ENCODE measurements at regions not wholly inside any gene's neighbourhood (a gene's known extent, or its start where the extent isn't known, plus 50 kb on each side); places are given as distances from the start of the nearest gene placed in this dataset.

- peak overlapping the region; percentile 82 for H2AFZ ChIP-seq (ENCODE audit: insufficient read depth, low read depth, low read length, poor library complexity, severe bottlenecking)
- H3K27ac ChIP-seq (ENCODE audit: low read depth in 1 of 2, low read length in 2 of 2) = peak overlapping the region; percentile 29 to 80
Measured at GRCh38 chr14:101004954-101005353, 101.4 kb upstream of the RTL1 start.

GRCh38 chr14:101005447-101005846 lies 101.9 kb upstream of the RTL1 start:
- Histone ChIP-seq H3K4me1 (ENCODE audit: control insufficient read depth in 1 of 2, insufficient read depth in 2 of 2, low read length in 2 of 2) (peaks cover 26 to 31% of the 10 kb centered on the region in 2 donors), H2AFZ (ENCODE audit: insufficient read depth, low read depth, low read length, poor library complexity, severe bottlenecking) (peak overlapping the region; percentile 82), H3K79me2 (ENCODE audit: insufficient read depth, low read length) (no peaks in the 10 kb centered on the region), H4K20me1 (ENCODE audit: insufficient read depth, low read length) (no peaks in the 10 kb centered on the region), H3K4me3 (replicated peaks in 1 of 3; ENCODE audit: low read depth in 2 of 3, low read length in 3 of 3) (peak overlapping the region; percentile 21 to 63 (median 30)), H3K36me3 (replicated peaks in 1 of 2; ENCODE audit: control insufficient read depth in 1 of 2, insufficient read depth in 2 of 2, low read length in 2 of 2) (no peaks in the 10 kb centered on the region), H3K27me3 (ENCODE audit: control insufficient read depth in 2 of 2, insufficient read depth in 2 of 2, low read length in 2 of 2) (peaks cover 0 to 2% of the 10 kb centered on the region in 2 donors), H3K9me3 (replicated peaks in 1 of 2; ENCODE audit: control insufficient read depth in 1 of 2, insufficient read depth in 1 of 2, low read length in 2 of 2) (no peaks in the 10 kb centered on the region), H3K9ac (ENCODE audit: insufficient read depth, low read length, poor library complexity, severe bottlenecking) (peak overlapping the region; percentile 43), H3K4me2 (replicated peaks; ENCODE audit: extremely low read depth, low read length, poor library complexity, severe bottlenecking) (peak overlapping the region; percentile 74), H3K27ac (ENCODE audit: low read depth in 1 of 2, low read length in 2 of 2) (peak overlapping the region; percentile 29 to 80)
- Mint-ChIP-seq H3K4me3 (peak overlapping the region; percentile 75 to 88), H3K4me1 (peaks cover 33% of the 10 kb centered on the region), H3K9me3 (peaks cover 0 to 7% (median 3%) of the 10 kb centered on the region in 7 donors), H3K27me3 (ENCODE audit: low read depth in 3 of 3) (peaks cover 6 to 23% (median 13%) of the 10 kb centered on the region in 3 donors), H3K36me3 (peaks cover 0 to 2% of the 10 kb centered on the region in 2 donors), H3K27ac (peak overlapping the region; percentile 69 to 90 (median 87))
- WGBS (ENCODE audit: insufficient coverage) = 8% methylated on average over 9 of the region's 10 CpGs
- TF ChIP-seq CTCF (IDR thresholded peaks at IDR 0.05) = no peak
- peak; percentile 50 to 75 (median 59) for DNase-seq
- intact Hi-C loops (cut with micrococcal nuclease) = no loop called here

More at GRCh38 chr14:101004954-101005353, 101.4 kb upstream of the RTL1 start:
- Mint-ChIP-seq H3K27ac (peak overlapping the region; percentile 69 to 90 (median 87)), H3K9me3 (peaks cover 0 to 7% (median 3%) of the 10 kb centered on the region in 7 donors), H3K27me3 (ENCODE audit: low read depth in 3 of 3) (peaks cover 6 to 23% (median 13%) of the 10 kb centered on the region in 3 donors), H3K4me1 (peaks cover 33% of the 10 kb centered on the region), H3K4me3 (peak overlapping the region; percentile 75 to 88), H3K36me3 (peaks cover 0 to 2% of the 10 kb centered on the region in 2 donors)
- 4% methylated on average over 8 of the region's 10 CpGs for WGBS (ENCODE audit: insufficient coverage)
- Histone ChIP-seq H3K27me3 (ENCODE audit: control insufficient read depth in 2 of 2, insufficient read depth in 2 of 2, low read length in 2 of 2) (peaks cover 0 to 6% of the 10 kb centered on the region in 2 donors), H3K4me2 (replicated peaks; ENCODE audit: extremely low read depth, low read length, poor library complexity, severe bottlenecking) (peak overlapping the region; percentile 74), H3K9me3 (replicated peaks in 1 of 2; ENCODE audit: control insufficient read depth in 1 of 2, insufficient read depth in 1 of 2, low read length in 2 of 2) (no peaks in the 10 kb centered on the region), H3K4me1 (ENCODE audit: control insufficient read depth in 1 of 2, insufficient read depth in 2 of 2, low read length in 2 of 2) (peaks cover 26 to 31% of the 10 kb centered on the region in 2 donors), H3K9ac (ENCODE audit: insufficient read depth, low read length, poor library complexity, severe bottlenecking) (peak overlapping the region; percentile 43), H3K4me3 (replicated peaks in 1 of 3; ENCODE audit: low read depth in 2 of 3, low read length in 3 of 3) (peak overlapping the region; percentile 21 to 63 (median 30)), H3K36me3 (replicated peaks in 1 of 2; ENCODE audit: control insufficient read depth in 1 of 2, insufficient read depth in 2 of 2, low read length in 2 of 2) (no peaks in the 10 kb centered on the region), H4K20me1 (ENCODE audit: insufficient read depth, low read length) (no peaks in the 10 kb centered on the region), H3K79me2 (ENCODE audit: insufficient read depth, low read length) (no peaks in the 10 kb centered on the region)
- intact Hi-C loops (cut with micrococcal nuclease) = no loop called here
- TF ChIP-seq CTCF (IDR thresholded peaks at IDR 0.05) = no peak
- DNase-seq = no peak

Measured in CD14-positive monocyte (primary cell).